ENCODE measurements at regions not wholly inside any gene's neighbourhood (a gene's known extent, or its start where the extent isn't known, plus 50 kb on each side); places are given as distances from the start of the nearest gene placed in this dataset.
"Not testable (repeated sequence)": the region's sequence is repeated elsewhere in the genome, so short reads cannot be mapped to it uniquely, and the experiment has no call there.

DNA sequence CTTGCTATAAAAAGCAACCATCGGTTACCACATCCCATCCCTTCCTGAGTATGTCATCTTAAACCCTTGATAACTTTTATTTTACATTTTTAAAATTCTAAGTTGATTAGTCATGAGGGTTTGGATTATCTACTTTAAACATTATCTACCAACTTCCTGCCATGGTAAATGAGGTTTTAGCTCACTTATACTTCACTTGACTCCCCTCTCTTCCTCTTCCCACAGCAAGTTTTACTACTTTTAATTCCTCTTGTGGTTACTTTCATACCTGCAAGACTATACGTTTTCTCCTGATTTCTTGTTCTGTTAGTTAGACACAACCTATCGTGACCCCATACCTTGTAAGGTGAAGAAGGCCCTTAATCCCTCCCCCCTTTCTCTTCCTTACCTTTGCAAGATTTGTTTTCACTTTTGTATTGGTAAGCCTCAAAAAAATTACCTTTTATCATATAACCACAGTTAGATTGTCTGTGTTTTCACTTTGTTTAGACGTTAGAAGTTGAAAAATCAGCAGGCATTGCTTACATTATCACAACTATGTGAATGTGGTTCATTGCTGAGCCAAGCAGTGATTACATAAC is 60.1 kb upstream of the OGFRL1 start:
- intact Hi-C loops (cut with DNase I, micrococcal nuclease), result no loop called here
- ATAC-seq, result no peak
- DNase-seq, result no peak

GRCh38 chr6:71229477-71229876 is 59.1 kb upstream of the OGFRL1 start:
- ATAC-seq (no peak), DNase-seq (no peak)
- intact Hi-C loops (cut with DNase I, micrococcal nuclease), result no loop called here

DNA sequence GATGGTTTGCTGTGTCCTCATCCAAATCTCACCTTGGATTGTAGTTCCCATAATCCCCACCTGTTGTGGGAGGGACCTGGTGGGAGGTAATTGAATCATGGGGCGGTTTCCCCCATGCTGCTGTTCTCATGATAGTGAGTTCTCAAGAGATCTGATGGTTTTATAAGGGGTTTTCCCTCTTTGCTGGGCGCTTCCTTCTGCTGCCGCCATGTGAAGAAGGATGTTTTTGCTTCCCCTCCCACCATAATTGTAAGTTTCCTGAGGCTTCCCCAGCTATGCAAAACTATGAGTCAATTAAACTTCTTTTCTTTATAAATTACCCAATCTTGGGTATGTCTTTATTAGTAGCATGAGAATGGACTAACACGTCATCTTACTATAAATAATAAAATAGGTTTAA is 55.7 kb upstream of the OGFRL1 start:
- intact Hi-C loops (cut with DNase I, micrococcal nuclease); ATAC-seq; DNase-seq: not testable (repeated sequence)

DNA sequence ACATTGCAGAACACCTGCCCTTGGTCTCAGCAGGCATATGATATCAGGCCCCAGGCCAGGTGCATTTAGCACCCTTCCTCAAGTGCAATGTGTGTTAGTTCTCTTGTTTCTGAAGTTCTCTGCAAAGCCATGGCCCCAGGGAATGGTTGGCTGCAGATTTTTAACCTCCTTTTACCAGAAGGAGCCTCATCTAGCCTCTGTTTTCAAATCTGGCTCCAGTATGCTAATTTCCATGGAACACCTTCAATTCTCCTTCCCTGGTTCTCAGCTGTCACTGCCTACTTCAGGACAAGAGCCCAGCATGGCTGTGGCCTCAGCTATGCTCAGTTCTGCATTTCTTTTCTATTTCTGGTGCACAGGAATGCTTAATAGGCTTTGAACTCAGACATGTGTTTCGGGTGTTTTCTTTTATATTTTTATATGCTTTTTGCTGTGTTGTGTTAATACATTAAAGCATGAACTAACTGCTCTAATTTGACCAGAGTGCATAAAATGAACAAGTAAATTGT is 51.6 kb upstream of the OGFRL1 start:
- DNase-seq, result no peak
- ATAC-seq, result no peak
- intact Hi-C loops (cut with DNase I, micrococcal nuclease), result no loop called here

GRCh38 chr6:71238351-71238750 is 50.3 kb upstream of the OGFRL1 start:
- ATAC-seq (no peak), DNase-seq (no peak)
- intact Hi-C loops (cut with DNase I, micrococcal nuclease), result no loop called here

Measured in left colon (tissue), 2 donors.